Neural cell (in vitro differentiated cells): ENCODE measurements at regions not wholly inside any gene's neighbourhood (a gene's known extent, or its start where the extent isn't known, plus 50 kb on each side); places are given as distances from the start of the nearest gene placed in this dataset.

Source experiments
- H2AFZ ChIP-seq: fragments of 200-600, 300-800 bp; sonication (generic), shearing (Covaris generic); 2 replicates; pipeline ENCODE4 v1.6.0; 2014; ENCODE audit warnings: low read depth, mild to moderate bottlenecking, antibody characterized with exemption, low read length, moderate library complexity
- H3F3A ChIP-seq: fragments of 200-600 bp; shearing (Covaris generic); 2 replicates; pipeline ENCODE4 v1.6.1; 2016; ENCODE audit warnings: mild to moderate bottlenecking, moderate library complexity, mixed read lengths, antibody characterized with exemption, low read length; ENCODE audit not compliant: insufficient read depth, poor library complexity, severe bottlenecking
- H3K27ac ChIP-seq: fragments of 200-600, 300-800 bp; sonication (generic), shearing (Covaris generic); 2 replicates; pipeline ENCODE4 v1.5.1; 2014; ENCODE audit warnings: mild to moderate bottlenecking, low read length, moderate library complexity
- H3K27me3 ChIP-seq: fragments of 300-800, 200-600 bp; sonication (generic), shearing (Covaris generic); 2 replicates; pipeline ENCODE4 v1.6.0; 2014; ENCODE audit warnings: mild to moderate bottlenecking, low read depth, low read length, moderate library complexity; ENCODE audit not compliant: insufficient read depth
- H3K36me3 ChIP-seq: fragments of 300-800, 200-600 bp; sonication (generic), shearing (Covaris generic); 2 replicates; pipeline ENCODE4 v1.5.1; 2014; ENCODE audit warnings: mild to moderate bottlenecking, antibody characterized with exemption, low read length, moderate library complexity; ENCODE audit not compliant: insufficient read depth
- H3K4me2 ChIP-seq: fragments of 300-800, 200-600 bp; sonication (generic), shearing (Covaris generic); 2 replicates; pipeline ENCODE4 v1.6.0; 2014; ENCODE audit warnings: mild to moderate bottlenecking, low read length
- H3K4me3 ChIP-seq: fragments of 300-800, 200-600 bp; sonication (generic), shearing (Covaris generic); 2 replicates; pipeline ENCODE4 v1.5.1; 2014; ENCODE audit warnings: mild to moderate bottlenecking, low read length, moderate library complexity
- H3K79me2 ChIP-seq: fragments of 200-600 bp; shearing (Covaris generic); replicated peaks from 2 replicates; pipeline ENCODE4 v1.6.0; 2014; ENCODE audit warnings: mild to moderate bottlenecking, low read length, moderate library complexity; ENCODE audit not compliant: insufficient read depth
- H3K9ac ChIP-seq: fragments of 300-800, 200-600 bp; sonication (generic), shearing (Covaris generic); 2 replicates; pipeline ENCODE4 v1.6.1; 2016; ENCODE audit warnings: mild to moderate bottlenecking, low read length, mixed read lengths
- H3K9me2 ChIP-seq: fragments of 200-600 bp; shearing (Covaris generic); 2 replicates; pipeline ENCODE4 v1.6.1; 2016; ENCODE audit warnings: mild to moderate bottlenecking, low read length, mixed read lengths; ENCODE audit not compliant: insufficient read depth
- H3K9me3 ChIP-seq: fragments of 200-600, 300-800 bp; sonication (generic), shearing (Covaris generic); 2 replicates; pipeline ENCODE4 v1.6.1; 2016; ENCODE audit warnings: mild to moderate bottlenecking, mixed run types, low read length, moderate library complexity, mixed read lengths
- H4K20me1 ChIP-seq: fragments of 200-600 bp; shearing (Covaris generic); 2 replicates; pipeline ENCODE4 v1.6.1; 2016; ENCODE audit warnings: mild to moderate bottlenecking, mixed run types; ENCODE audit not compliant: insufficient read depth
- EP300 ChIP-seq: fragments of 450-650 bp; conservative IDR thresholded peaks from 2 replicates; pipeline ENCODE4 v1.6.1; 2014; ENCODE audit warnings: antibody characterized with exemption, mild to moderate bottlenecking, moderate library complexity; ENCODE audit not compliant: poor library complexity, severe bottlenecking
- EZH2 ChIP-seq: fragments of 200-600, 300-800 bp; shearing (Covaris generic), sonication (generic); IDR thresholded peaks from 2 replicates; pipeline ENCODE4 v1.6.1; 2014; ENCODE audit warnings: antibody characterized with exemption, low read length, borderline replicate concordance, mild to moderate bottlenecking; ENCODE audit not compliant: insufficient read depth, poor library complexity, severe bottlenecking
- MXI1 ChIP-seq: fragments of 450-650 bp; conservative IDR thresholded peaks from 2 replicates; pipeline ENCODE4 v1.6.1; 2014; ENCODE audit warnings: antibody characterized with exemption, mild to moderate bottlenecking; ENCODE audit not compliant: poor library complexity, severe bottlenecking
- POLR2AphosphoS5 ChIP-seq: IDR thresholded peaks from 2 replicates; pipeline ENCODE4 v1.6.1; 2012
- RAD21 ChIP-seq: fragments of 450-650 bp; conservative IDR thresholded peaks from 2 replicates; pipeline ENCODE4 v1.6.1; 2014; ENCODE audit warnings: antibody characterized with exemption, mild to moderate bottlenecking, moderate library complexity
- SMC3 ChIP-seq: fragments of 450-650 bp; conservative IDR thresholded peaks from 2 replicates; pipeline ENCODE4 v1.6.1; 2014; ENCODE audit warnings: antibody characterized with exemption, mild to moderate bottlenecking, moderate library complexity; ENCODE audit not compliant: poor library complexity
- TAF1 ChIP-seq: IDR thresholded peaks from 2 replicates; pipeline ENCODE4 v1.6.1; 2012; ENCODE audit warnings: low read depth
- TF ChIP-seq, protein P1 (sequence below): fragments of 450-650 bp; IDR thresholded peaks from 2 replicates; pipeline ENCODE4 v1.5.1; 2014; ENCODE audit warnings: antibody characterized with exemption, mild to moderate bottlenecking, moderate library complexity; ENCODE audit not compliant: poor library complexity, severe bottlenecking
- TF ChIP-seq, protein P2 (sequence below): IDR thresholded peaks from 2 replicates; pipeline ENCODE4 v1.6.1; 2012; ENCODE audit warnings: borderline replicate concordance

DNA sequence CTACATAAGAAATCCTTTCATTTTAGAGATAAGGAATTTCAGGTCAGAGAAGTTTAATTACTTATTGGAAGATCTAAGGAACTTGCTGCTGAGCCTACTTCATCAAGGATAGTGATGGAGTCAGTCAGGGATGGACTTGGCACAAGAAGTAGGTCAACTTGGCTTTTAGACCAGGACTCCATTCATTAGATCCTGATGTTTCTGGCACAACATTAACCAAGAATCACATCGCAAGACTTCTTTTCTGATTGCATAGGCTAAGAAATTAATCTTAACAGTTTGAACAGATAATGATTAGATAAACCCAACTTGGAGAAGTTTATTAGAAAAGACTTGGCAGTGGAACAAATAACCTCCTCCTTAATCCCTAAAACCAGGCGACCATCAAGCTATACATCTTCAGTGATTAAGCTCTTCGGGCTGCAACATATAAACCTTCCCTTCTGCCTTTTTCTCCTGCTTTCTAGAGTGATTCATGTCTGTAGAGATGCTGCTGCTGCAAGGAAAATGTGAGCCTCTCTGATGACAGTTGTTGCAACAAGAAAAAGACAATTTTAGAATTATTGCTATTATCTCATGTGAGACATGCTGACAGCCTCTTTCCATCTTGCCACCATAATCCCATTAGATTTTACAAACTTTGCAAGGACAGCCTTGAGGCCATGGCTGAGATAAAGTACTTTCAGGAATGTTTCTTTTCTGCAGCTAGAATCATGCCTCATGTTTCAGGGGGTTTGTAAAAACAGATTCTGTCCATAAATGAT is 207.9 kb upstream of the SLC27A6 start:
- TF ChIP-seq EP300: peak; percentile 74
- TF ChIP-seq EZH2: no peak
- peak; percentile 67 for TF ChIP-seq POLR2AphosphoS5
- Histone ChIP-seq H3K9me3 (no peaks in the 10 kb centered on the region), H2AFZ (no peak overlapping the region), H4K20me1 (no peaks in the 10 kb centered on the region), H3K9me2 (no peaks in the 10 kb centered on the region), H3K4me3 (no peak overlapping the region), H3K27ac (no peak overlapping the region), H3F3A (no peaks in the 10 kb centered on the region), H3K79me2 (no peaks in the 10 kb centered on the region), H3K27me3 (no peaks in the 10 kb centered on the region), H3K4me2 (no peak overlapping the region), H3K36me3 (no peaks in the 10 kb centered on the region), H3K9ac (no peak overlapping the region)

DNA sequence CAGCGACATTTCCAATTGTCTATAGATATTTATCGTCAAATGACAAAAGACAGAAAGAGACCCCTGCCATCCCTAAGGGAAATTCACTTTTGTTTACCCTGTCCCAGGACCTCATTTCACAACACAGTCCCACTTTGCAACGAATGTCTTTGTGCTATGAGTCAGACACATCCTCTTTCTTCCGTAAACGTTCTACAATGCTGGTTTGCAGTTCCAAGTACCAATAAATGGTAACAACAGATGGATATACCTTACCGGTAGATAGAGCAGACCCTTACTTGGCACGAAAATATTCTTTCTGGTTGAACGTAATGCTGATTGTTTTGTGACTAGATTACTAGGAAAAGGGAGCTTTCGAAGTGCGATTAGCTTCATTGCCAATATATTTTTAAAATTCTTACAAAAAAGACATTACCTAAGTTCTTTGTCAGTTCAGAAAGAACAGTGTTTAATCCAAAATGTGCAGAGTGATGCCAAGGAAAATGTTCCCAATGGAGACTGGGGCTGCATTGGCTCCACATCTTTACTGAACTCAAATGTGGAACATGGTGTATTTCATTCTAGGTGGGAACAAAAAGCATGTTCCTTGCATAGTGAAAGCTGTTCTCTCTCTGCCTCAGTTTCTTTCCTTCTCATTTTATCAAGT is 202.5 kb upstream of the SLC27A6 start:
- Histone ChIP-seq H3K27me3 (no peaks in the 10 kb centered on the region), H3K4me2 (no peak overlapping the region), H3K9me2 (no peaks in the 10 kb centered on the region), H3K4me3 (no peak overlapping the region), H2AFZ (no peak overlapping the region), H3K36me3 (no peaks in the 10 kb centered on the region), H3K27ac (no peak overlapping the region), H3F3A (no peaks in the 10 kb centered on the region), H3K9me3 (no peaks in the 10 kb centered on the region), H3K9ac (no peak overlapping the region), H3K79me2 (no peaks in the 10 kb centered on the region), H4K20me1 (no peaks in the 10 kb centered on the region)
- TF ChIP-seq MXI1 (no peak), SMC3 (no peak), RAD21 (no peak), EP300 (no peak), EZH2 (no peak), POLR2AphosphoS5 (no peak), TAF1 (no peak)
- TF ChIP-seq, protein P1, sequence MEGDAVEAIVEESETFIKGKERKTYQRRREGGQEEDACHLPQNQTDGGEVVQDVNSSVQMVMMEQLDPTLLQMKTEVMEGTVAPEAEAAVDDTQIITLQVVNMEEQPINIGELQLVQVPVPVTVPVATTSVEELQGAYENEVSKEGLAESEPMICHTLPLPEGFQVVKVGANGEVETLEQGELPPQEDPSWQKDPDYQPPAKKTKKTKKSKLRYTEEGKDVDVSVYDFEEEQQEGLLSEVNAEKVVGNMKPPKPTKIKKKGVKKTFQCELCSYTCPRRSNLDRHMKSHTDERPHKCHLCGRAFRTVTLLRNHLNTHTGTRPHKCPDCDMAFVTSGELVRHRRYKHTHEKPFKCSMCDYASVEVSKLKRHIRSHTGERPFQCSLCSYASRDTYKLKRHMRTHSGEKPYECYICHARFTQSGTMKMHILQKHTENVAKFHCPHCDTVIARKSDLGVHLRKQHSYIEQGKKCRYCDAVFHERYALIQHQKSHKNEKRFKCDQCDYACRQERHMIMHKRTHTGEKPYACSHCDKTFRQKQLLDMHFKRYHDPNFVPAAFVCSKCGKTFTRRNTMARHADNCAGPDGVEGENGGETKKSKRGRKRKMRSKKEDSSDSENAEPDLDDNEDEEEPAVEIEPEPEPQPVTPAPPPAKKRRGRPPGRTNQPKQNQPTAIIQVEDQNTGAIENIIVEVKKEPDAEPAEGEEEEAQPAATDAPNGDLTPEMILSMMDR: no peak
- TF ChIP-seq, protein P2, sequence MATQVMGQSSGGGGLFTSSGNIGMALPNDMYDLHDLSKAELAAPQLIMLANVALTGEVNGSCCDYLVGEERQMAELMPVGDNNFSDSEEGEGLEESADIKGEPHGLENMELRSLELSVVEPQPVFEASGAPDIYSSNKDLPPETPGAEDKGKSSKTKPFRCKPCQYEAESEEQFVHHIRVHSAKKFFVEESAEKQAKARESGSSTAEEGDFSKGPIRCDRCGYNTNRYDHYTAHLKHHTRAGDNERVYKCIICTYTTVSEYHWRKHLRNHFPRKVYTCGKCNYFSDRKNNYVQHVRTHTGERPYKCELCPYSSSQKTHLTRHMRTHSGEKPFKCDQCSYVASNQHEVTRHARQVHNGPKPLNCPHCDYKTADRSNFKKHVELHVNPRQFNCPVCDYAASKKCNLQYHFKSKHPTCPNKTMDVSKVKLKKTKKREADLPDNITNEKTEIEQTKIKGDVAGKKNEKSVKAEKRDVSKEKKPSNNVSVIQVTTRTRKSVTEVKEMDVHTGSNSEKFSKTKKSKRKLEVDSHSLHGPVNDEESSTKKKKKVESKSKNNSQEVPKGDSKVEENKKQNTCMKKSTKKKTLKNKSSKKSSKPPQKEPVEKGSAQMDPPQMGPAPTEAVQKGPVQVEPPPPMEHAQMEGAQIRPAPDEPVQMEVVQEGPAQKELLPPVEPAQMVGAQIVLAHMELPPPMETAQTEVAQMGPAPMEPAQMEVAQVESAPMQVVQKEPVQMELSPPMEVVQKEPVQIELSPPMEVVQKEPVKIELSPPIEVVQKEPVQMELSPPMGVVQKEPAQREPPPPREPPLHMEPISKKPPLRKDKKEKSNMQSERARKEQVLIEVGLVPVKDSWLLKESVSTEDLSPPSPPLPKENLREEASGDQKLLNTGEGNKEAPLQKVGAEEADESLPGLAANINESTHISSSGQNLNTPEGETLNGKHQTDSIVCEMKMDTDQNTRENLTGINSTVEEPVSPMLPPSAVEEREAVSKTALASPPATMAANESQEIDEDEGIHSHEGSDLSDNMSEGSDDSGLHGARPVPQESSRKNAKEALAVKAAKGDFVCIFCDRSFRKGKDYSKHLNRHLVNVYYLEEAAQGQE: no peak
